ENCODE measurements at regions not wholly inside any gene's neighbourhood (a gene's known extent, or its start where the extent isn't known, plus 50 kb on each side); places are given as distances from the start of the nearest gene placed in this dataset.

DNA sequence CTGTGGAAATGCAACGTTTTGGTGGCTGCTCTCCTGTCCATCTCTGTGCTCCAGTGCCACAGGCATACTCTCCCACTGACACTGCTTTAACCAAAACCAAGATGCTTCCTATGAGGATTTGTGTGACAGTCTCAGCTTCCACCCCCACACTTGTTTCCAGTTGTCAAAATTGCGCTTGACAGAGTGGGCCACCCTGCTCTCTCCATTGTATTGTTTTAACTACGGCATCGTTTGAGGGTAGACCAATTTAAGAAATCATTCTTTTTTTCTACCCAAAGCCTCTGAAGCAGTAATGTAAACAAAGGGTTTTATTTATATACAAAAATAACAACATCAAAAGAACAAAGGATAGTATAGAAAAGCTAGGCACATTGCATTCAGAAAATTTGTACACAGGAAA, 178.0 kb downstream of the INHBA start:
- TF ChIP-seq POLR2A (IDR thresholded peaks at IDR 0.05) = no peak
- TF ChIP-seq, protein P1, sequence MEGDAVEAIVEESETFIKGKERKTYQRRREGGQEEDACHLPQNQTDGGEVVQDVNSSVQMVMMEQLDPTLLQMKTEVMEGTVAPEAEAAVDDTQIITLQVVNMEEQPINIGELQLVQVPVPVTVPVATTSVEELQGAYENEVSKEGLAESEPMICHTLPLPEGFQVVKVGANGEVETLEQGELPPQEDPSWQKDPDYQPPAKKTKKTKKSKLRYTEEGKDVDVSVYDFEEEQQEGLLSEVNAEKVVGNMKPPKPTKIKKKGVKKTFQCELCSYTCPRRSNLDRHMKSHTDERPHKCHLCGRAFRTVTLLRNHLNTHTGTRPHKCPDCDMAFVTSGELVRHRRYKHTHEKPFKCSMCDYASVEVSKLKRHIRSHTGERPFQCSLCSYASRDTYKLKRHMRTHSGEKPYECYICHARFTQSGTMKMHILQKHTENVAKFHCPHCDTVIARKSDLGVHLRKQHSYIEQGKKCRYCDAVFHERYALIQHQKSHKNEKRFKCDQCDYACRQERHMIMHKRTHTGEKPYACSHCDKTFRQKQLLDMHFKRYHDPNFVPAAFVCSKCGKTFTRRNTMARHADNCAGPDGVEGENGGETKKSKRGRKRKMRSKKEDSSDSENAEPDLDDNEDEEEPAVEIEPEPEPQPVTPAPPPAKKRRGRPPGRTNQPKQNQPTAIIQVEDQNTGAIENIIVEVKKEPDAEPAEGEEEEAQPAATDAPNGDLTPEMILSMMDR (IDR thresholded peaks at IDR 0.05) = no peak
